Progenitor cell of endocrine pancreas (in vitro differentiated cells): ENCODE measurements at regions not wholly inside any gene's neighbourhood (a gene's known extent, or its start where the extent isn't known, plus 50 kb on each side); places are given as distances from the start of the nearest gene placed in this dataset.
A peak's percentile ranks its signal among the peaks of the same experiment; 100 is the strongest.

Source experiments
- DNase-seq: peaks from one replicate; pipeline ENCODE4 v3.0.0; 2021; ENCODE audit warnings: low spot score; ENCODE audit not compliant: unreplicated experiment
- H3K27ac Mint-ChIP-seq: 2 replicates; pipeline ENCODE4 v1.8.0; 2021; ENCODE audit warnings: mild to moderate bottlenecking, moderate library complexity, mixed read lengths
- H3K27me3 Mint-ChIP-seq: 2 replicates; pipeline ENCODE4 v1.8.0; 2021; ENCODE audit warnings: mixed read lengths
- H3K36me3 Mint-ChIP-seq: 2 replicates; pipeline ENCODE4 v1.8.0; 2022; ENCODE audit warnings: mixed read lengths; ENCODE audit not compliant: insufficient read depth
- H3K4me1 Mint-ChIP-seq: 2 replicates; pipeline ENCODE4 v1.8.0; 2021; ENCODE audit warnings: low read depth, mixed read lengths
- H3K4me3 Mint-ChIP-seq: 2 replicates; pipeline ENCODE4 v1.8.0; 2021; ENCODE audit warnings: low read depth, mild to moderate bottlenecking, moderate library complexity, mixed read lengths
- H3K9me3 Mint-ChIP-seq: 2 replicates; pipeline ENCODE4 v1.8.0; 2021; ENCODE audit warnings: low read depth, mixed read lengths
- CTCF ChIP-seq: fragments of 200-600 bp; sonication (generic); IDR thresholded peaks from one replicate; pipeline ENCODE4 v1.5.0; 2021; ENCODE audit warnings: antibody characterized with exemption, mild to moderate bottlenecking; ENCODE audit not compliant: unreplicated experiment

- Mint-ChIP-seq H3K27ac (peak overlapping the region; percentile 19), H3K9me3 (no peaks in the 10 kb centered on the region), H3K36me3 (no peaks in the 10 kb centered on the region), H3K4me1 (peaks cover 11% of the 10 kb centered on the region), H3K4me3 (no peak overlapping the region), H3K27me3 (peaks cover 6% of the 10 kb centered on the region)
- TF ChIP-seq CTCF: no peak
- no peak for DNase-seq
Measured at GRCh38 chr2:58540681-58541080, 299.6 kb upstream of the FANCL start.

GRCh38 chr2:58539973-58540372 is 298.8 kb upstream of the FANCL start:
- Mint-ChIP-seq H3K36me3 (no peaks in the 10 kb centered on the region), H3K27me3 (peaks cover 6% of the 10 kb centered on the region), H3K4me1 (peaks cover 11% of the 10 kb centered on the region), H3K4me3 (no peak overlapping the region), H3K27ac (no peak overlapping the region), H3K9me3 (no peaks in the 10 kb centered on the region)
- DNase-seq: no peak
- TF ChIP-seq CTCF: no peak

- Mint-ChIP-seq H3K4me3 (no peak overlapping the region), H3K4me1 (peaks cover 6% of the 10 kb centered on the region), H3K36me3 (no peaks in the 10 kb centered on the region), H3K27ac (no peak overlapping the region), H3K27me3 (peaks cover 6% of the 10 kb centered on the region), H3K9me3 (no peaks in the 10 kb centered on the region)
- no peak for DNase-seq
- no peak for TF ChIP-seq CTCF
Measured at GRCh38 chr2:58535990-58536389, 294.9 kb upstream of the FANCL start.

GRCh38 chr2:58535182-58535581 is 294.1 kb upstream of the FANCL start:
- Mint-ChIP-seq H3K27ac (no peak overlapping the region), H3K9me3 (no peaks in the 10 kb centered on the region), H3K4me3 (no peak overlapping the region), H3K27me3 (peaks cover 6% of the 10 kb centered on the region), H3K36me3 (no peaks in the 10 kb centered on the region), H3K4me1 (peaks cover 1% of the 10 kb centered on the region)
- no peak for DNase-seq
- TF ChIP-seq CTCF: no peak

GRCh38 chr2:58533376-58533775 is 292.3 kb upstream of the FANCL start:
- Mint-ChIP-seq H3K4me3 (no peak overlapping the region), H3K4me1 (no peaks in the 10 kb centered on the region), H3K36me3 (no peaks in the 10 kb centered on the region), H3K9me3 (no peaks in the 10 kb centered on the region), H3K27ac (no peak overlapping the region), H3K27me3 (peaks cover 6% of the 10 kb centered on the region)
- no peak for DNase-seq
- TF ChIP-seq CTCF: no peak
